Colonic mucosa (tissue), 4 donors: ENCODE measurements at regions not wholly inside any gene's neighbourhood (a gene's known extent, or its start where the extent isn't known, plus 50 kb on each side); places are given as distances from the start of the nearest gene placed in this dataset.
"Not testable (repeated sequence)": the region's sequence is repeated elsewhere in the genome, so short reads cannot be mapped to it uniquely, and the experiment has no call there.

ENCODE experiments used
- DNase-seq: peaks from one replicate; pipeline ENCODE4 v3.0.0-alpha.2; 2020
- H3K27ac ChIP-seq: fragments of 200-600 bp; one replicate; pipeline ENCODE4 v1.8.0; 2021
- H3K27me3 ChIP-seq: fragments of 200-600 bp; one replicate; pipeline ENCODE4 v1.8.0; 2021
- H3K36me3 ChIP-seq: fragments of 200-600 bp; one replicate; pipeline ENCODE4 v1.8.0; 2021
- H3K4me1 ChIP-seq: fragments of 200-600 bp; one replicate; pipeline ENCODE4 v1.8.0; 2021; ENCODE audit warnings: mild to moderate bottlenecking
- H3K4me3 ChIP-seq: fragments of 200-600 bp; one replicate; pipeline ENCODE4 v1.8.0; 2021
- H3K9ac ChIP-seq, 2 donors: one replicate each; pipeline ENCODE4 v1.7.0; 2013; ENCODE audit warnings: control low read depth in 2 of 2, low read depth in 2 of 2, low read length in 2 of 2
- H3K9me3 ChIP-seq: fragments of 200-600 bp; one replicate; pipeline ENCODE4 v1.8.0; 2021
- CTCF ChIP-seq: fragments of 200-600 bp; IDR thresholded peaks from one replicate; pipeline ENCODE4 v1.8.0; 2022; ENCODE audit warnings: antibody characterized with exemption, mild to moderate bottlenecking
- intact Hi-C: fragments of 100-400 bp; cut with DNase I; formaldehyde crosslinking; loops from one replicate; pipeline ENCODE4 v1.14.1; 2022
- donor health status: healthy.
- donor health status: DM: no; HTN: no; CAD: no.
- donor health status: DM: no; HTN: no; CAD: no.

- intact Hi-C loops = no loop called here
- TF ChIP-seq CTCF = no peak
- Histone ChIP-seq H3K4me1 (no peaks in the 10 kb centered on the region), H3K27me3 (no peaks in the 10 kb centered on the region), H3K9ac (no peak overlapping the region), H3K9me3 (no peaks in the 10 kb centered on the region), H3K4me3 (no peak overlapping the region), H3K36me3 (no peaks in the 10 kb centered on the region), H3K27ac (no peak overlapping the region)
- no peak for DNase-seq
Measured at GRCh38 chr21:35473496-35473895, 424.4 kb upstream of the RUNX1 start.

- Histone ChIP-seq H3K9ac (no peak overlapping the region), H3K36me3 (no peaks in the 10 kb centered on the region), H3K27me3 (no peaks in the 10 kb centered on the region), H3K9me3 (no peaks in the 10 kb centered on the region), H3K4me1 (no peaks in the 10 kb centered on the region), H3K4me3 (no peak overlapping the region), H3K27ac (no peak overlapping the region)
- no peak for DNase-seq
- intact Hi-C loops = no loop called here
- no peak for TF ChIP-seq CTCF
Measured at GRCh38 chr21:35470522-35470921, 421.4 kb upstream of the RUNX1 start.

- no peak overlapping the region for H3K27ac ChIP-seq
- H3K4me1 ChIP-seq = no peaks in the 10 kb centered on the region
- H3K9me3 ChIP-seq = no peaks in the 10 kb centered on the region
- no peaks in the 10 kb centered on the region for H3K36me3 ChIP-seq
- no peaks in the 10 kb centered on the region for H3K27me3 ChIP-seq
- no peak for TF ChIP-seq CTCF
- intact Hi-C loops = no loop called here
- DNase-seq = no peak
- no peak overlapping the region for H3K4me3 ChIP-seq
- H3K9ac ChIP-seq = no peak overlapping the region
Measured at GRCh38 chr21:35469498-35469897, 420.4 kb upstream of the RUNX1 start.

- no peak for DNase-seq
- Histone ChIP-seq H3K27ac (no peak overlapping the region), H3K4me3 (no peak overlapping the region), H3K9me3 (no peaks in the 10 kb centered on the region), H3K9ac (no peak overlapping the region), H3K36me3 (no peaks in the 10 kb centered on the region), H3K27me3 (no peaks in the 10 kb centered on the region), H3K4me1 (no peaks in the 10 kb centered on the region)
- intact Hi-C loops = no loop called here
- TF ChIP-seq CTCF = no peak
Measured at GRCh38 chr21:35468991-35469390, 419.9 kb upstream of the RUNX1 start.

- Histone ChIP-seq H3K9me3 (no peaks in the 10 kb centered on the region), H3K4me3 (no peak overlapping the region), H3K27ac (no peak overlapping the region), H3K9ac (no peak overlapping the region), H3K36me3 (no peaks in the 10 kb centered on the region), H3K27me3 (no peaks in the 10 kb centered on the region), H3K4me1 (no peaks in the 10 kb centered on the region)
- DNase-seq = no peak
- TF ChIP-seq CTCF = no peak
- intact Hi-C loops = no loop called here
Measured at GRCh38 chr21:35467566-35467965, 418.5 kb upstream of the RUNX1 start.

GRCh38 chr21:35466681-35467080 lies 417.6 kb upstream of the RUNX1 start:
- H3K27me3 ChIP-seq, H3K27ac ChIP-seq, intact Hi-C loops, H3K9ac ChIP-seq, H3K4me3 ChIP-seq, H3K4me1 ChIP-seq, H3K36me3 ChIP-seq, H3K9me3 ChIP-seq, DNase-seq: not testable (repeated sequence)
